ENCODE measurements at regions not wholly inside any gene's neighbourhood (a gene's known extent, or its start where the extent isn't known, plus 50 kb on each side); places are given as distances from the start of the nearest gene placed in this dataset.

DNA sequence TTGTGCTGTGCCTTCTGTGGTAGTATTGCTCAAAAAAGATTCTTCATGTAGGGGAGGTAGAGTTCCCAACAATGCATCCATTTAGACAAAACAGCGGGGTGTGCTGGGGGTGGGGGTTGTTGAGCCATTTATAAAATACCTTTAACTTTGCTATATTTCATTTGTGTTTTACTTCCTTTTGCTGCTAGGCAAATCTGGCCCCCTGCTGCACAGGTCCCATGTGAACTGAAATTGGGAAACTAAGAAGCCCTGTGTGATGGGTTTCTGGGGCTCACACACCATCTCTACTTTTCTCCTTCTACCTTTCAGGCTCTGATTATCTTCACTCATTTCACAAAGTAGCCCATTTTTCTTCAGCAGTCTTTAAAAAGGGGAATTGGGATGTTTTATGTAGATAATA, 52.7 kb upstream of the ITGA4 start:
- TF ChIP-seq, protein P1, sequence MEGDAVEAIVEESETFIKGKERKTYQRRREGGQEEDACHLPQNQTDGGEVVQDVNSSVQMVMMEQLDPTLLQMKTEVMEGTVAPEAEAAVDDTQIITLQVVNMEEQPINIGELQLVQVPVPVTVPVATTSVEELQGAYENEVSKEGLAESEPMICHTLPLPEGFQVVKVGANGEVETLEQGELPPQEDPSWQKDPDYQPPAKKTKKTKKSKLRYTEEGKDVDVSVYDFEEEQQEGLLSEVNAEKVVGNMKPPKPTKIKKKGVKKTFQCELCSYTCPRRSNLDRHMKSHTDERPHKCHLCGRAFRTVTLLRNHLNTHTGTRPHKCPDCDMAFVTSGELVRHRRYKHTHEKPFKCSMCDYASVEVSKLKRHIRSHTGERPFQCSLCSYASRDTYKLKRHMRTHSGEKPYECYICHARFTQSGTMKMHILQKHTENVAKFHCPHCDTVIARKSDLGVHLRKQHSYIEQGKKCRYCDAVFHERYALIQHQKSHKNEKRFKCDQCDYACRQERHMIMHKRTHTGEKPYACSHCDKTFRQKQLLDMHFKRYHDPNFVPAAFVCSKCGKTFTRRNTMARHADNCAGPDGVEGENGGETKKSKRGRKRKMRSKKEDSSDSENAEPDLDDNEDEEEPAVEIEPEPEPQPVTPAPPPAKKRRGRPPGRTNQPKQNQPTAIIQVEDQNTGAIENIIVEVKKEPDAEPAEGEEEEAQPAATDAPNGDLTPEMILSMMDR (IDR thresholded peaks at IDR 0.05), result no peak
- no peak for TF ChIP-seq EP300 (IDR thresholded peaks at IDR 0.05)
- no peak for TF ChIP-seq POLR2AphosphoS5 (IDR thresholded peaks at IDR 0.05)
- TF ChIP-seq POLR2A (IDR thresholded peaks at IDR 0.05), result no peak

All from stomach (tissue), 4 donors.